Nephron progenitor cell (in vitro differentiated cells): ENCODE measurements at regions not wholly inside any gene's neighbourhood (a gene's known extent, or its start where the extent isn't known, plus 50 kb on each side); places are given as distances from the start of the nearest gene placed in this dataset.
"Not testable (repeated sequence)": the region's sequence is repeated elsewhere in the genome, so short reads cannot be mapped to it uniquely, and the experiment has no call there.

Experiments used
- DNase-seq: peaks from one replicate; pipeline ENCODE4 v3.0.0; 2021
- H3K27ac Mint-ChIP-seq: 2 replicates; pipeline ENCODE4 v1.8.0; 2021; ENCODE audit warnings: mild to moderate bottlenecking, moderate library complexity, mixed read lengths
- H3K27me3 Mint-ChIP-seq: 2 replicates; pipeline ENCODE4 v1.8.0; 2021; ENCODE audit warnings: mild to moderate bottlenecking, low read depth, mixed read lengths; ENCODE audit not compliant: poor library complexity
- H3K36me3 Mint-ChIP-seq: 2 replicates; pipeline ENCODE4 v1.8.0; 2021; ENCODE audit warnings: low read depth, mixed read lengths
- H3K4me1 Mint-ChIP-seq: 2 replicates; pipeline ENCODE4 v1.8.0; 2021; ENCODE audit warnings: mixed read lengths
- H3K4me3 Mint-ChIP-seq: 2 replicates; pipeline ENCODE4 v1.8.0; 2021; ENCODE audit warnings: mild to moderate bottlenecking, moderate library complexity, mixed read lengths
- H3K9me3 Mint-ChIP-seq: 2 replicates; pipeline ENCODE4 v1.8.0; 2021; ENCODE audit warnings: mild to moderate bottlenecking, moderate library complexity, mixed read lengths
- TF ChIP-seq, protein P1 (sequence below): fragments of 200-600 bp; sonication (generic); IDR thresholded peaks from 2 replicates; pipeline ENCODE4 v1.5.0; 2021; ENCODE audit warnings: antibody characterized with exemption

DNA sequence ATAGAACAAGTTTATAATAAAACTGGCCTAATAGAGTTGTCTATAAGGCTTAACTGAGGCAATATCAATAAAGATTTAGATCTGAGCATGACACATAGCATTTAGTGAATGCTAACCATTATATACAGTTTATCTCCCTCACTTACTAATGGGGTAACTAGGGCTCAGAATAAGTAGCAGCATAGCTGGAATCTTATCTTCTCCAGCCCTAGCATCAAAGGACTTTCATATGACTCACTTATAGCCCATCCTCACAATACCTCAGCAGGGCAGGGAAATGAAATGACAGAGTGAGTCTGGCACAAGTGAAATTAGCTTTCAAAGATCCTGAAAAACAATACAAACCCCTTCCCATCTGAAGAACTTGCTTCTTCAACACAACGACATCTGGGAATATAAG is 362.9 kb downstream of the KIF20B start:
- H3K36me3 Mint-ChIP-seq, result no peaks in the 10 kb centered on the region

DNA sequence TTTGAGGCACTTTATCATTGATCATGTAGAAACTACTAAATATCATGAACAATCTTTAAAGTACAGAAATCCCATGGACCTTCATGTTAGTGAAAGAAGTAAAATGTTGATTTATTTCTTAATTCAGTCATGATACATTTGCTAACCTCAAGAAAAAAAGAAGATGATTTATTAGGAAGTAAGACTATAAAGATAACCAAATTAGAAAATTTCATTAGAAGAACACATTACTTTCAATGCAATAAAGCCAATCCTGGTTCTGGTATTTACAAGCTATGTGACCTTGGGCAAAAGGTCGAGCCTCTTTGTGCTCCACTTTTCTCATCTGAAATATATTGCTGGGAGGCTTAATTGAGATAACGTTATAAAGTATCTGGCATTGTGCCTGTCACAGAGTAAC is 365.0 kb downstream of the KIF20B start:
- no peak overlapping the region for H3K27ac Mint-ChIP-seq
- H3K9me3 Mint-ChIP-seq, result peaks cover 4% of the 10 kb centered on the region

More for the DNA sequence above, 362.9 kb downstream of the KIF20B start:
- TF ChIP-seq, protein P1, sequence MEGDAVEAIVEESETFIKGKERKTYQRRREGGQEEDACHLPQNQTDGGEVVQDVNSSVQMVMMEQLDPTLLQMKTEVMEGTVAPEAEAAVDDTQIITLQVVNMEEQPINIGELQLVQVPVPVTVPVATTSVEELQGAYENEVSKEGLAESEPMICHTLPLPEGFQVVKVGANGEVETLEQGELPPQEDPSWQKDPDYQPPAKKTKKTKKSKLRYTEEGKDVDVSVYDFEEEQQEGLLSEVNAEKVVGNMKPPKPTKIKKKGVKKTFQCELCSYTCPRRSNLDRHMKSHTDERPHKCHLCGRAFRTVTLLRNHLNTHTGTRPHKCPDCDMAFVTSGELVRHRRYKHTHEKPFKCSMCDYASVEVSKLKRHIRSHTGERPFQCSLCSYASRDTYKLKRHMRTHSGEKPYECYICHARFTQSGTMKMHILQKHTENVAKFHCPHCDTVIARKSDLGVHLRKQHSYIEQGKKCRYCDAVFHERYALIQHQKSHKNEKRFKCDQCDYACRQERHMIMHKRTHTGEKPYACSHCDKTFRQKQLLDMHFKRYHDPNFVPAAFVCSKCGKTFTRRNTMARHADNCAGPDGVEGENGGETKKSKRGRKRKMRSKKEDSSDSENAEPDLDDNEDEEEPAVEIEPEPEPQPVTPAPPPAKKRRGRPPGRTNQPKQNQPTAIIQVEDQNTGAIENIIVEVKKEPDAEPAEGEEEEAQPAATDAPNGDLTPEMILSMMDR, result no peak
- Mint-ChIP-seq H3K4me1 (no peaks in the 10 kb centered on the region), H3K9me3 (no peaks in the 10 kb centered on the region), H3K27me3 (no peaks in the 10 kb centered on the region), H3K4me3 (no peak overlapping the region), H3K27ac (no peak overlapping the region)
- DNase-seq, result no peak

DNA sequence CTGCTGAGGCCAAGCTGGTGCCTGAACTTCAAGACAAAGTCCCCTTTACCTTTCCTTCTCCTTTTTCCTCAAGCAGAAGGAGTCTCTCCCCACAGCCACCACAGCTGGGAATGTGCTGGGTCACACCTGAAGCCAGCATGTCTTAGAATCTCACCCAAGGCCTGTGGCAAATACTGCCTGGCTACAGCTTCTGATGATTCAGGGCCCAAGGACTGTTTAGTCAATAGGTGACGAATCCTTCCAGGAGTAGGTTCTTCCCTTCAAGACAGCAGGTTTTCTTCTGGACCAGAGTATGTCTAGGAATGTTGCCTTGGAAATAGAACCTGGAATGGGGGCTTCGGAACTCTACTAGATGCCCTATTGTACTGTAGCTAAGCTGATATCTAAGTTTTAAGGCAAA is 374.6 kb downstream of the KIF20B start:
- Mint-ChIP-seq H3K27ac (no peak overlapping the region), H3K4me3 (no peak overlapping the region), H3K4me1 (peaks cover 12% of the 10 kb centered on the region), H3K36me3 (peaks cover 38% of the 10 kb centered on the region), H3K27me3 (no peaks in the 10 kb centered on the region), H3K9me3 (peaks cover 42% of the 10 kb centered on the region)
- no peak for DNase-seq
- TF ChIP-seq, protein P1, result no peak

More for the DNA sequence above, 365.0 kb downstream of the KIF20B start:
- DNase-seq, result no peak
- TF ChIP-seq, protein P1, result no peak
- H3K4me3 Mint-ChIP-seq, result no peak overlapping the region
- no peaks in the 10 kb centered on the region for H3K27me3 Mint-ChIP-seq
- H3K36me3 Mint-ChIP-seq, result no peaks in the 10 kb centered on the region
- H3K4me1 Mint-ChIP-seq, result no peaks in the 10 kb centered on the region

DNA sequence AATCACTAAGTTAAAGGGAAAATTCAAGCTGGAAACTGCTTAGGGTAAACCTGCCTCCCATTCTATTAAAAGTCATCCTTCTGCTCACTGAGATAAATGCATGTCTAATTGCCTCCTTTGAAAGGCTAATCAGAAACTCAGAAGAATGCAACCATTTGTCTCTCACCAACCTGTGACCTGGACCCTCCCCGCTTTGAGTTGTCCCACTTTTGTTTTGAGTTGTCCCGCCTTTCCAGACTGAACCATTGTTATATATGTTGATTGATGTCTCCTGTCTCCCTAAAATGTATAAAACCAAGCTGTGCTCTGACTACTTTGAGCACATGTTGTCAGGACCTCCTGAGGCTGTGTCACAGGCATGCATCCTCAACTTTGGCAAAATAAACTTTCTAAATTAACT is 378.4 kb downstream of the KIF20B start:
- no peak overlapping the region for H3K4me3 Mint-ChIP-seq

DNA sequence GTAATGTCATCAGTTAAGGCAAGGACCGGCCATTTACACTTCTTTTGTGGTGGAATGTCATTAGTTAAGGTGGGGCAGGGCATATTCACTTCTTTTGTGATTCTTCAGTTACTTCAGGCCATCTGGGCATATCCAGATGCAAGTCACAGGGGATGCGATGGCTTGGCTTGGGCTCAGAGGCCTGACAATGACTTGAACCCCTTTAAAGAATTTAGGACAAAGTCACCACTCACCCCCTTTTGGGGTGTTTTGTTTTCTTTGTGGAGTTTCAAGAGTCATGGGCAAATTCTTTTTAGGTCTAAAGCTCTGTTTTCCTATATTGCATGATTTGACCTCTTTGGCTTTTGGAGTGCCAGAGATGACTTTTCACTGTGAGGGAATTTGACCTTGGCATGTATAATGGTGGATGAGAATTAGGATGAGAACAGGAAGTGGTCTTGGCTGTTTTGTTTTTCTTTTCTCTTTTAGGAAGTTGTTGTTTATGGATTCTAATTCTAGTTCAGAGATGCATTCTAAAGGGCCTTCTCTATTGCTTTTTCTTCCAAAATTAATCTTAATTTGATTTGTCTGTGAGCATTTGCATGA is 385.3 kb downstream of the KIF20B start:
- DNase-seq, H3K4me3 Mint-ChIP-seq, H3K36me3 Mint-ChIP-seq, H3K4me1 Mint-ChIP-seq, H3K27ac Mint-ChIP-seq, H3K9me3 Mint-ChIP-seq, H3K27me3 Mint-ChIP-seq: not testable (repeated sequence)

More for the DNA sequence above, 378.4 kb downstream of the KIF20B start:
- Mint-ChIP-seq H3K27me3 (no peaks in the 10 kb centered on the region), H3K9me3 (peaks cover 9% of the 10 kb centered on the region), H3K36me3 (peaks cover 6% of the 10 kb centered on the region), H3K4me1 (peaks cover 12% of the 10 kb centered on the region), H3K27ac (no peak overlapping the region)
- TF ChIP-seq, protein P1, result no peak
- DNase-seq, result no peak

DNA sequence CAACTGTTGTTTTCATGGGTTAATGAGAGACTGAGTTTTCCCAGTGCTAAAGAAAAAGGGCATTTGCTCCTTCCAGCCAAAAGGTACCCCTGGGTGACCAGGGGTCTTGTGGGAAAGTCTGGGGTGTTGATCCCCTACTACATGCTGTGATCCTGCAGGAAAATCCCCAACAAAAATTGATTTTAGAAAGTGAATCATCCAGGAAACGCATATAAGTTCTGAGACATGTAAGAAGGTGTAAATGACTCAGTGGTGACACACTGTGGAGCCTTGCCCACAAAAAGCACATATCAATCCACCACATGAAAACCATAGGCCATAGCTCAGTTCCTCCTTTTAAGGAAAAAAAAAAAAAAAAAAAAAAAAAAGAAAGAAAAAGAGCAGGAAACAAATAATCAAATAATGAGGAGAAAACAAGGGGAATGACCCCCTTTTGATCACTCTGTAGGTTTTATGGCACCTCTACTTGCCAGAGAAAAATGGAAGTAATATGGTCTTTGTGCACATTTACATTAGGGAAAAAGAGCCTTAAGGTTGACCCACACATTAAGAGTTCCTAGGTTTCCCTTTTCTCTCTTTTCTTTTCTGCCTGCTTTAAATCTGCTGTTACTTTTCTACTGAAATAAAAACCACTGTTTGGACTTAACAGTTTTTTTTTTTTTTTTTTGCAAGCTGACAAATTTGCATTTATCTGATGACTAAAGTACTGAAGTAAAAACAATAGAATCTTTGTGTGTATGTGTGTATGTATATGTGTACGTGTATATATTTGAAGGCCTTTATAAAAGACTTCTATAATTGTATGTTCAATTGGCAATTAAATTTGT is 386.0 kb downstream of the KIF20B start:
- no peak for DNase-seq
- peaks cover 4% of the 10 kb centered on the region for H3K27me3 Mint-ChIP-seq
- TF ChIP-seq, protein P1, result no peak
- H3K4me1 Mint-ChIP-seq, result peaks cover 13% of the 10 kb centered on the region
- no peak overlapping the region for H3K27ac Mint-ChIP-seq
- H3K36me3 Mint-ChIP-seq, result no peaks in the 10 kb centered on the region
- no peaks in the 10 kb centered on the region for H3K9me3 Mint-ChIP-seq
- H3K4me3 Mint-ChIP-seq, result no peak overlapping the region
